HG02938 (cell line): ENCODE measurements at regions not wholly inside any gene's neighbourhood (a gene's known extent, or its start where the extent isn't known, plus 50 kb on each side); places are given as distances from the start of the nearest gene placed in this dataset.
"Not testable (repeated sequence)": the region's sequence is repeated elsewhere in the genome, so short reads cannot be mapped to it uniquely, and the experiment has no call there.

Experiments
- ATAC-seq: cut with Tn5 transposase; IDR thresholded peaks from one replicate; pipeline ENCODE4 v1.9.1; 2021; ENCODE audit warnings: mild to moderate bottlenecking, moderate library complexity; ENCODE audit not compliant: unreplicated experiment

GRCh38 chr13:65733110-65733509 is 1497.0 kb downstream of the PCDH9 start:
- ATAC-seq = no peak

GRCh38 chr13:65727070-65727469 is 1503.1 kb downstream of the PCDH9 start:
- no peak for ATAC-seq

- ATAC-seq = no peak
These were observed 1505.1 kb downstream of the PCDH9 start for GRCh38 chr13:65725006-65725405.

GRCh38 chr13:65724226-65724625 is 1505.9 kb downstream of the PCDH9 start:
- ATAC-seq = no peak

- ATAC-seq = no peak
These were observed 1507.6 kb downstream of the PCDH9 start for GRCh38 chr13:65722506-65722905.

- ATAC-seq = no peak
These were observed 1510.3 kb downstream of the PCDH9 start for GRCh38 chr13:65719831-65720230.

GRCh38 chr13:65710514-65710913 is 1519.6 kb downstream of the PCDH9 start:
- ATAC-seq = no peak

- no peak for ATAC-seq
These were observed 1532.3 kb downstream of the PCDH9 start for GRCh38 chr13:65697843-65698242.

- no peak for ATAC-seq
These were observed 1550.9 kb downstream of the PCDH9 start for GRCh38 chr13:65679240-65679639.

GRCh38 chr13:65677906-65678305 is 1552.2 kb downstream of the PCDH9 start:
- no peak for ATAC-seq

GRCh38 chr13:65675383-65675782 is 1554.8 kb downstream of the PCDH9 start:
- not testable (repeated sequence) for ATAC-seq

- no peak for ATAC-seq
These were observed 1560.0 kb downstream of the PCDH9 start for GRCh38 chr13:65670014-65670625.

GRCh38 chr13:65660731-65661130 is 1569.4 kb downstream of the PCDH9 start:
- ATAC-seq = no peak

- ATAC-seq = no peak
These were observed 1573.3 kb downstream of the PCDH9 start for GRCh38 chr13:65656740-65657329.

- ATAC-seq = no peak
These were observed 1576.5 kb downstream of the PCDH9 start for GRCh38 chr13:65653613-65654012.

GRCh38 chr13:65650321-65650720 is 1579.8 kb downstream of the PCDH9 start:
- no peak for ATAC-seq

- ATAC-seq = no peak
These were observed 1587.1 kb downstream of the PCDH9 start for GRCh38 chr13:65642996-65643395.

GRCh38 chr13:65642301-65642700 is 1587.8 kb downstream of the PCDH9 start:
- ATAC-seq = no peak

GRCh38 chr13:65638572-65639168 is 1591.5 kb downstream of the PCDH9 start:
- peak; percentile 92 for ATAC-seq

- no peak for ATAC-seq
These were observed 1596.3 kb downstream of the PCDH9 start for GRCh38 chr13:65633806-65634205.

GRCh38 chr13:65631078-65631477 is 1599.1 kb downstream of the PCDH9 start:
- no peak for ATAC-seq

- ATAC-seq = no peak
These were observed 1600.2 kb downstream of the PCDH9 start for GRCh38 chr13:65629926-65630325.

GRCh38 chr13:65623148-65623547 is 1607.0 kb downstream of the PCDH9 start:
- no peak for ATAC-seq
